NB4 (cell line): ENCODE measurements at regions not wholly inside any gene's neighbourhood (a gene's known extent, or its start where the extent isn't known, plus 50 kb on each side); places are given as distances from the start of the nearest gene placed in this dataset.

ENCODE experiments used
- CTCF ChIP-seq: IDR thresholded peaks from one replicate; pipeline ENCODE4 v1.5.1; 2012; ENCODE audit warnings: low read depth, low read length
- MAX ChIP-seq: IDR thresholded peaks from 2 replicates; pipeline ENCODE4 v1.6.1; 2011; ENCODE audit warnings: low read depth, low read length
- POLR2A ChIP-seq: IDR thresholded peaks from 2 replicates; pipeline ENCODE4 v1.6.1; 2011; ENCODE audit warnings: mild to moderate bottlenecking; ENCODE audit not compliant: insufficient read length; ENCODE audit errors: extremely low read depth

GRCh38 chr21:23308741-23309140, 2298.5 kb downstream of the MRPL39 start:
- no peak for TF ChIP-seq POLR2A
- no peak for TF ChIP-seq CTCF
- no peak for TF ChIP-seq MAX
